ENCODE measurements at regions not wholly inside any gene's neighbourhood (a gene's known extent, or its start where the extent isn't known, plus 50 kb on each side); places are given as distances from the start of the nearest gene placed in this dataset.

DNA sequence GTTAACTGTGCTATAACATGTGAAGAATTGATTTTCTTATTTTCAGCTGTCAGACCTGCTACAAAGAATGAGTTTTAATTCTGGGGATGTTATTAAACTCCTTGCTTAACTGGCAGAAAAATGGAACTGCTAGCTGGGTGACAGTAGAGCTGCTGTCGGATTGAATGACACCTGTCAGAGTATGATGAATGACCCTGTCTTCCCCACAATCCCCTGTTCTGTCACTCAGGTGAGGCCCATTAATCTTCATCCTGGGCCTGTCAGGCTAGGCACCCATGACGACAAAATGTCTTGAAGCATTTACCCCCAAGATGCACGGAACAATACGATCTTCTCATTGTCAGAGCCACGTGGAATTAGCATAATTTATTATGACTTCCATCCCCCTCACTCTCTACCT lies 129.9 kb upstream of the ETAA1 start:
- TF ChIP-seq, protein P1, sequence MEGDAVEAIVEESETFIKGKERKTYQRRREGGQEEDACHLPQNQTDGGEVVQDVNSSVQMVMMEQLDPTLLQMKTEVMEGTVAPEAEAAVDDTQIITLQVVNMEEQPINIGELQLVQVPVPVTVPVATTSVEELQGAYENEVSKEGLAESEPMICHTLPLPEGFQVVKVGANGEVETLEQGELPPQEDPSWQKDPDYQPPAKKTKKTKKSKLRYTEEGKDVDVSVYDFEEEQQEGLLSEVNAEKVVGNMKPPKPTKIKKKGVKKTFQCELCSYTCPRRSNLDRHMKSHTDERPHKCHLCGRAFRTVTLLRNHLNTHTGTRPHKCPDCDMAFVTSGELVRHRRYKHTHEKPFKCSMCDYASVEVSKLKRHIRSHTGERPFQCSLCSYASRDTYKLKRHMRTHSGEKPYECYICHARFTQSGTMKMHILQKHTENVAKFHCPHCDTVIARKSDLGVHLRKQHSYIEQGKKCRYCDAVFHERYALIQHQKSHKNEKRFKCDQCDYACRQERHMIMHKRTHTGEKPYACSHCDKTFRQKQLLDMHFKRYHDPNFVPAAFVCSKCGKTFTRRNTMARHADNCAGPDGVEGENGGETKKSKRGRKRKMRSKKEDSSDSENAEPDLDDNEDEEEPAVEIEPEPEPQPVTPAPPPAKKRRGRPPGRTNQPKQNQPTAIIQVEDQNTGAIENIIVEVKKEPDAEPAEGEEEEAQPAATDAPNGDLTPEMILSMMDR (conservative IDR thresholded peaks at IDR 0.05), result no peak
- H3K27ac ChIP-seq (ENCODE audit: low read depth, low read length), result no peak overlapping the region
- H3K36me3 ChIP-seq (ENCODE audit: control insufficient read depth, insufficient read depth, low read length), result no peaks in the 10 kb centered on the region
- no peaks in the 10 kb centered on the region for H3K4me1 Mint-ChIP-seq
- no peaks in the 10 kb centered on the region for H3K9me3 ChIP-seq (ENCODE audit: control insufficient read depth, low read length)
- H3K27ac Mint-ChIP-seq, result no peak overlapping the region
- no peaks in the 10 kb centered on the region for H3K27me3 Mint-ChIP-seq (ENCODE audit: insufficient read depth)
- no peak overlapping the region for H3K4me3 ChIP-seq (ENCODE audit: low read length)
- no peaks in the 10 kb centered on the region for H3K36me3 Mint-ChIP-seq (ENCODE audit: low read depth)
- WGBS, 2 experiments (ENCODE audit: insufficient coverage in 1 of 2, insufficient read length in 1 of 2), result 92% methylated on average over 5 of the region's 5 CpGs; no CpG with 5 or more reads in 1 of the 2 experiments
- H3K4me3 Mint-ChIP-seq, result no peak overlapping the region
- no peak overlapping the region for H3K9ac ChIP-seq (ENCODE audit: extremely low read depth, low read length, poor library complexity, severe bottlenecking)
- no peaks in the 10 kb centered on the region for H3K9me3 Mint-ChIP-seq
- H3K27me3 ChIP-seq (ENCODE audit: control insufficient read depth, insufficient read depth, low read length, poor library complexity, severe bottlenecking), result no peaks in the 10 kb centered on the region
- no peaks in the 10 kb centered on the region for H3K4me1 ChIP-seq (ENCODE audit: control insufficient read depth, insufficient read depth, low read length)
- no peak for DNase-seq

DNA sequence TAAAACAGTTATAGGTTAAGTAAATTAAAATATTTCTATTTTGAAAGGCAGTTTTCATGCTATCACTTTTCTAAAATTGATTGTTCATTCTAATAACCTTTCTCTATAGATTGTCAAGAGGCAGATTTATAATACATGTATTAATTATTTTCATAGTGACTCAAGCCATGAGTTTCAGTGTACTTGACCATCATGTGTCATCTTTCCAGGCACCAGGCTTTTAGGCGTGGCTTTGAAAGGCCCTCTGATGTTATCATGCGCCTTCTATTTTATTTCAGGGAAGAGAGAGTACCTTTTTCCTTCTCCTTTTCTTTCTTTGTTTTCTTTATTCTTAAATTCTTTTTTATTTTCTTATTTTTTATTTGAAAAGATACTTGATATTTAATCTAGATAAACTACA lies 128.3 kb upstream of the ETAA1 start:
- H3K4me1 ChIP-seq (ENCODE audit: control insufficient read depth, insufficient read depth, low read length), result no peaks in the 10 kb centered on the region
- 87% methylated on average over 2 of the region's 2 CpGs; no CpG with 5 or more reads in 1 of the 2 experiments for WGBS, 2 experiments (ENCODE audit: insufficient coverage in 1 of 2, insufficient read length in 1 of 2)
- no peak overlapping the region for H3K4me3 ChIP-seq (ENCODE audit: low read length)
- no peaks in the 10 kb centered on the region for H3K9me3 ChIP-seq (ENCODE audit: control insufficient read depth, low read length)
- no peaks in the 10 kb centered on the region for H3K27me3 ChIP-seq (ENCODE audit: control insufficient read depth, insufficient read depth, low read length, poor library complexity, severe bottlenecking)
- Mint-ChIP-seq H3K4me3 (no peak overlapping the region), H3K36me3 (ENCODE audit: low read depth) (no peaks in the 10 kb centered on the region), H3K9me3 (no peaks in the 10 kb centered on the region), H3K4me1 (peaks cover 9% of the 10 kb centered on the region), H3K27me3 (ENCODE audit: insufficient read depth) (no peaks in the 10 kb centered on the region), H3K27ac (no peak overlapping the region)
- no peak overlapping the region for H3K27ac ChIP-seq (ENCODE audit: low read depth, low read length)
- no peak for DNase-seq
- H3K36me3 ChIP-seq (ENCODE audit: control insufficient read depth, insufficient read depth, low read length), result no peaks in the 10 kb centered on the region
- H3K9ac ChIP-seq (ENCODE audit: extremely low read depth, low read length, poor library complexity, severe bottlenecking), result no peak overlapping the region
- TF ChIP-seq, protein P1 (conservative IDR thresholded peaks at IDR 0.05), result no peak

- no peaks in the 10 kb centered on the region for H3K36me3 ChIP-seq (ENCODE audit: control insufficient read depth, insufficient read depth, low read length)
- no peak overlapping the region for H3K9ac ChIP-seq (ENCODE audit: extremely low read depth, low read length, poor library complexity, severe bottlenecking)
- Mint-ChIP-seq H3K4me1 (peaks cover 16% of the 10 kb centered on the region), H3K27ac (no peak overlapping the region), H3K36me3 (ENCODE audit: low read depth) (no peaks in the 10 kb centered on the region), H3K27me3 (ENCODE audit: insufficient read depth) (no peaks in the 10 kb centered on the region), H3K4me3 (no peak overlapping the region), H3K9me3 (no peaks in the 10 kb centered on the region)
- H3K27me3 ChIP-seq (ENCODE audit: control insufficient read depth, insufficient read depth, low read length, poor library complexity, severe bottlenecking), result no peaks in the 10 kb centered on the region
- WGBS, 2 experiments (ENCODE audit: insufficient coverage in 1 of 2, insufficient read length in 1 of 2), result 86% methylated on average over 1 to 4 of the region's 4 CpGs
- DNase-seq, result no peak
- no peaks in the 10 kb centered on the region for H3K9me3 ChIP-seq (ENCODE audit: control insufficient read depth, low read length)
- H3K27ac ChIP-seq (ENCODE audit: low read depth, low read length), result no peak overlapping the region
- no peaks in the 10 kb centered on the region for H3K4me1 ChIP-seq (ENCODE audit: control insufficient read depth, insufficient read depth, low read length)
- H3K4me3 ChIP-seq (ENCODE audit: low read length), result no peak overlapping the region
- TF ChIP-seq, protein P1 (conservative IDR thresholded peaks at IDR 0.05), result no peak
Observed at GRCh38 chr2:67272195-67272594, 124.9 kb upstream of the ETAA1 start.
